DND-41 (cell line): ENCODE measurements at regions not wholly inside any gene's neighbourhood (a gene's known extent, or its start where the extent isn't known, plus 50 kb on each side); places are given as distances from the start of the nearest gene placed in this dataset.

Experiments used
- CTCF ChIP-seq: IDR thresholded peaks from 2 replicates; pipeline ENCODE4 v1.5.1; 2012; ENCODE audit warnings: borderline replicate concordance, low read length, moderate library complexity, mild to moderate bottlenecking; ENCODE audit not compliant: poor library complexity, severe bottlenecking; ENCODE audit errors: extremely low read depth
- EZH2 ChIP-seq: IDR thresholded peaks from 3 replicates; pipeline ENCODE4 v1.6.1; 2012; ENCODE audit warnings: borderline replicate concordance, low read depth, mild to moderate bottlenecking, moderate library complexity, low read length, inconsistent platforms; ENCODE audit not compliant: severe bottlenecking

DNA sequence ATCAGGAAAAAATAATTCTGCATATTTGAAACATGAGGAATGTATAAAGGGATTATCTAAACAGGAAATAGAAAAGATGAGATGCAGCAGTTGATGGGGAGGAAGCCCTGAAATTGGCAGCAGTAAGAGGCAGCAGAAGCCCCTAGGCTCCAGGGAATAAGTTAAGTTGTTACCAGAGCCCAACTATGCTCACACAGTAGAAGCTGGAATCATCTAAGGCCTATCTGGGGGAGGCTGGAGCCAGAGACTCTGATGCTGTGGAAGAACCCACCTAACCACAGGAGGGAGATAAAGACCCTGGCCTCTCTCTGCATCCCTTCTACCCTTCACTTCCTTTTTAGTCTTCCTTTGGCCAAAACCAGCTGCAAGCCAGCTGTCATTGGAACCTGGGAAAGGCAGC lies 519.7 kb downstream of the DIPK2A start:
- TF ChIP-seq CTCF (no peak), EZH2 (no peak)
